ENCODE measurements at regions not wholly inside any gene's neighbourhood (a gene's known extent, or its start where the extent isn't known, plus 50 kb on each side); places are given as distances from the start of the nearest gene placed in this dataset.

DNA sequence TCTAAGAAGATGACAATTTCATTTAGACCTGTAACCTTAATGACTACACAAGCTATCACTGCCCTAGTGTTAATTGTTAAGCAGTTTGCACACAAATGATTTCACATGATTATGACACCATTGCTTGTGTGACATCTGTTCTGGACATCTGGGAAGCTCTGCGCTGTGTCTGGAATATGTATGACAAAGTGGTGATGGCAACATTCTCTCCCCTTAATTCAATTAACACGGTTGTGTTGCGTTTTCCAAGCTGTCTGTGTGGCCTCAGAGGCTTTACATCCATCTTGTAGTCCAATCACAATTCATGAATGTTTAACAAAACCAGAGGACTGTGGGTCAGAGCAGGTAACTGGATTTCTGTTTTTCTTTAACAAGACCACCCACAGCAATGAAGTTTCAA, 204.4 kb downstream of the COG6 start:
- Histone ChIP-seq H3K27me3 (ENCODE audit: insufficient read depth in 3 of 3, low read length in 2 of 3) (no peaks in the 10 kb centered on the region), H3K4me3 (no peak overlapping the region), H3K9me3 (no peaks in the 10 kb centered on the region), H3K4me1 (no peaks in the 10 kb centered on the region), H3K27ac (no peak overlapping the region), H3K36me3 (ENCODE audit: insufficient read depth in 1 of 2, low read depth in 1 of 2) (no peaks in the 10 kb centered on the region)
- 34 to 44% (median 41%) methylated on average over 3 of the region's 3 CpGs for WGBS, 3 donors
- ATAC-seq (no peak), DNase-seq (no peak)
- TF ChIP-seq, protein P1, sequence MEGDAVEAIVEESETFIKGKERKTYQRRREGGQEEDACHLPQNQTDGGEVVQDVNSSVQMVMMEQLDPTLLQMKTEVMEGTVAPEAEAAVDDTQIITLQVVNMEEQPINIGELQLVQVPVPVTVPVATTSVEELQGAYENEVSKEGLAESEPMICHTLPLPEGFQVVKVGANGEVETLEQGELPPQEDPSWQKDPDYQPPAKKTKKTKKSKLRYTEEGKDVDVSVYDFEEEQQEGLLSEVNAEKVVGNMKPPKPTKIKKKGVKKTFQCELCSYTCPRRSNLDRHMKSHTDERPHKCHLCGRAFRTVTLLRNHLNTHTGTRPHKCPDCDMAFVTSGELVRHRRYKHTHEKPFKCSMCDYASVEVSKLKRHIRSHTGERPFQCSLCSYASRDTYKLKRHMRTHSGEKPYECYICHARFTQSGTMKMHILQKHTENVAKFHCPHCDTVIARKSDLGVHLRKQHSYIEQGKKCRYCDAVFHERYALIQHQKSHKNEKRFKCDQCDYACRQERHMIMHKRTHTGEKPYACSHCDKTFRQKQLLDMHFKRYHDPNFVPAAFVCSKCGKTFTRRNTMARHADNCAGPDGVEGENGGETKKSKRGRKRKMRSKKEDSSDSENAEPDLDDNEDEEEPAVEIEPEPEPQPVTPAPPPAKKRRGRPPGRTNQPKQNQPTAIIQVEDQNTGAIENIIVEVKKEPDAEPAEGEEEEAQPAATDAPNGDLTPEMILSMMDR (IDR thresholded peaks at IDR 0.05), result no peak
- intact Hi-C loops (cut with DNase I), result no loop called here

DNA sequence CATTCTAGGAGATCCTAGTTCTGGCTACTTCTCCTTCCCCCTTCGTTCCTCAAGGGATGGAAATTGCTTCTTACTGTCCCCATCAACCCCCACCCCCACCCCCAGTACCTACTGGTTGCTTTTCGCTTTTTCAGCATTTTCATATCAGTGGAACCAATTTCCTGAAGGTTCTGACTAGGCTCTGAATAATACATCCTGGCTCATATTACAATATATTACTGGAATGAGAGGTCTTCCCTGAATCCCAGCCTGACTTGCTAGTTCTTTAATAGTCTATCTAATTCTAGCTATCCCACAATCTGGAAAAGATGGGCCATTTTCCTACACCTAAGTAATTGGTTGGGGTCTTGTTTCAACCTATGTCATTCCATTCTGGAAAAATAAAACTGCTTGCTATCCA, 207.4 kb downstream of the COG6 start:
- TF ChIP-seq, protein P1 (IDR thresholded peaks at IDR 0.05), result no peak
- WGBS, 3 donors, result 88 to 95% (median 92%) methylated on average over 2 of the region's 2 CpGs
- Histone ChIP-seq H3K27ac (no peak overlapping the region), H3K9me3 (no peaks in the 10 kb centered on the region), H3K4me3 (no peak overlapping the region), H3K4me1 (no peaks in the 10 kb centered on the region), H3K27me3 (ENCODE audit: insufficient read depth in 3 of 3, low read length in 2 of 3) (no peaks in the 10 kb centered on the region), H3K36me3 (ENCODE audit: insufficient read depth in 1 of 2, low read depth in 1 of 2) (no peaks in the 10 kb centered on the region)
- DNase-seq (no peak), ATAC-seq (no peak)
- intact Hi-C loops (cut with DNase I), result no loop called here

DNA sequence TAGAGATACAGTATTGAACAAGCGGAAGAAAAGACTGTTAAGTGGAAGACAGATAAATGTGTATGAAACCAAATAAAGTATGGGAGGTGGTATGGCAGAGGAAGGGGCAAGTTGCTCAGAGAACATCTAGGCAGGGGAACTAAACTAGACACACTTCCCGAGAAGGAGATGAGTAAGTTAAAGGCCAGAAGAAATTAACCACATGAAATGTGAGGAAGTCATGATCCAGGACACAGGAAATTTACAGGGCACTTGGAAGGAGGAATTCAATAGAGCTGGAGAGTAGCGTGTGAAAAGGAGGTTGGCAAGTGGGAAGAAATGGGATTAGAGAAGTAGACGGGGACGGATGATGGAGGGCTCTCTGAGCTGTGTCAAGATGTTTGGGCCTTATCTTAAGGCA, 208.8 kb downstream of the COG6 start:
- TF ChIP-seq, protein P1 (IDR thresholded peaks at IDR 0.05), result no peak
- no peaks in the 10 kb centered on the region for H3K36me3 ChIP-seq (ENCODE audit: insufficient read depth in 1 of 2, low read depth in 1 of 2)
- no peak overlapping the region for H3K4me3 ChIP-seq
- no peak overlapping the region for H3K27ac ChIP-seq
- 65 to 75% (median 72%) methylated on average over 5 of the region's 5 CpGs for WGBS, 3 donors
- H3K9me3 ChIP-seq, result no peaks in the 10 kb centered on the region
- no peaks in the 10 kb centered on the region for H3K4me1 ChIP-seq
- no peak for DNase-seq
- H3K27me3 ChIP-seq (ENCODE audit: insufficient read depth in 3 of 3, low read length in 2 of 3), result peaks cover 0 to 2% (median 0%) of the 10 kb centered on the region in 3 donors
- intact Hi-C loops (cut with DNase I), result no loop called here
- ATAC-seq, result no peak

DNA sequence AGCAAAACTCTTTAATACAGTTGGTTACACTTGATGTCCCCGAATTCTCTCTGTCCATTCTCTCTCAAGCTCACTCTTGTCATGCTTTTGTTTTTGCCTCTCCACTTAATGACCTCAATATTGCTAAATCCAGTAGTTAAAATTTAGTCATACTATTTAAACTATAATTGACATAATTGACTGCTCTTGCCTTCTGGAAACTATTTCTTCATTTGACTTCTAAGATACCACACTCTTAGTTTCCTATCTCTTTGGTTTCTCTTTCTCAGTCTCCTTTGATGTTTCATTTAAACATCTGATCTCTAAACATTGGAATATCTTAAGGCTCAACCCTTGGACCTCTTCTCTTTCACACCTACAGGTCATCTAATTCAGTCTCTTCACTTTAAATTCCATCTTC, 211.3 kb downstream of the COG6 start:
- DNase-seq, result no peak
- 91 to 94% (median 93%) methylated on average over 1 of the region's 1 CpG for WGBS, 3 donors
- Histone ChIP-seq H3K9me3 (no peaks in the 10 kb centered on the region), H3K36me3 (ENCODE audit: insufficient read depth in 1 of 2, low read depth in 1 of 2) (no peaks in the 10 kb centered on the region), H3K4me1 (no peaks in the 10 kb centered on the region), H3K27ac (no peak overlapping the region), H3K27me3 (ENCODE audit: insufficient read depth in 3 of 3, low read length in 2 of 3) (peaks cover 0 to 2% (median 0%) of the 10 kb centered on the region in 3 donors), H3K4me3 (no peak overlapping the region)
- ATAC-seq, result no peak
- intact Hi-C loops (cut with DNase I), result no loop called here
- TF ChIP-seq, protein P1 (IDR thresholded peaks at IDR 0.05), result no peak

DNA sequence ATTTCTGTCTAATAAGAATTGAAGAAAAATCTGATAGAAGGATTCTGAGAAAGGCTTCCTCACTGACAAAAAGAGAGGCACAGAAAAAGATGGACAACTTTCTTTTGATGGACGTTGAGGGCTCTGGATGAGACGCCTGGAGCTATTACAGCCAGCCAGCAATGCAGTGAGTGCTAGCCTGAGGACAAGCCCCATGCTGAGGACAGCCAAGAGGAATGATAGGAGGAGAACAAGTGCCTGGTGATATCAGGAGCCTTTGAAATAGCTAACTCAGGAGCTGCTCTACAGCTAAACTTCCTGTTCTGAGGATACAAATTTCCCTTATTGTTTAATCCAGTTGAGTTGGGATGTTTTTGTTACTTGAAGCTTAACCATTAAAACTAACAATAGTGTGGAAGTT, 212.3 kb downstream of the COG6 start:
- peaks cover 0 to 2% (median 0%) of the 10 kb centered on the region in 3 donors for H3K27me3 ChIP-seq (ENCODE audit: insufficient read depth in 3 of 3, low read length in 2 of 3)
- ATAC-seq, result no peak
- TF ChIP-seq, protein P1 (IDR thresholded peaks at IDR 0.05), result no peak
- no peak for DNase-seq
- H3K4me1 ChIP-seq, result no peaks in the 10 kb centered on the region
- no peak overlapping the region for H3K27ac ChIP-seq
- H3K9me3 ChIP-seq, result no peaks in the 10 kb centered on the region
- no peaks in the 10 kb centered on the region for H3K36me3 ChIP-seq (ENCODE audit: insufficient read depth in 1 of 2, low read depth in 1 of 2)
- intact Hi-C loops (cut with DNase I), result no loop called here
- WGBS, 3 donors, result 77 to 91% (median 86%) methylated on average over 2 of the region's 2 CpGs
- H3K4me3 ChIP-seq, result no peak overlapping the region
